Endometrial microvascular endothelial cells (primary cell): ENCODE measurements at regions not wholly inside any gene's neighbourhood (a gene's known extent, or its start where the extent isn't known, plus 50 kb on each side); places are given as distances from the start of the nearest gene placed in this dataset.

Experiments used
- in situ Hi-C: cut with HindIII; loops from 2 replicates; pipeline ENCODE4 v1.10.0; 2017; ENCODE audit warnings: low sequenced_read_pairs, low pct_unique_long_range_greater_than_20kb; ENCODE audit errors: inconsistent ontology term

- in situ Hi-C loops, result no loop called here
These were observed 53.7 kb upstream of the MAGI1 start for GRCh38 chr3:66092175-66092995.
